ENCODE measurements at regions not wholly inside any gene's neighbourhood (a gene's known extent, or its start where the extent isn't known, plus 50 kb on each side); places are given as distances from the start of the nearest gene placed in this dataset.

GRCh38 chr4:8526363-8526855 lies 53.8 kb upstream of the GPR78 start:
- H3K4me1 Mint-ChIP-seq = no peaks in the 10 kb centered on the region
- H3K9me3 Mint-ChIP-seq = no peaks in the 10 kb centered on the region
- H3K27ac Mint-ChIP-seq = no peak overlapping the region
- DNase-seq (ENCODE audit: low spot score in 2 of 2) = no peak
- no peak overlapping the region for H3K4me3 Mint-ChIP-seq
- H3K36me3 Mint-ChIP-seq = no peaks in the 10 kb centered on the region
- ATAC-seq = no peak

DNA sequence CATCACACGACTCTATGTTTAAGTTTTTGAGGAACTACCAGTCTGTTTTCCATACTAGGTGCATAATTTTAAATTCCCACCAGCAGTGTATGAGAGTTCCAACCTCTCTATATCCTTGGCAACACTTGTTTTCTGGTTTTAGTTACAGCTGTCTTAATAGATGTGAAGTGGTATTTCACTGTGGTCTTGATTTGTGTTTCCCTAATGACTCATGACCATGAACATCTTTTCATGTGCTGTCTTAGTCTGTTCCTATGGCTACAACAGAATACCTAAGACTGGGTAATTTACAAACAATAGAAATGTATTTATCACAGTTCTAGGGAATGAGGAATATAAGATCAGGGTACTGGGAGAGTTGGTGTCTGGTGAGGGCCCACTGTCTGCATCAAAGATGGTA lies 51.5 kb upstream of the GPR78 start:
- H3K9me3 Mint-ChIP-seq = no peaks in the 10 kb centered on the region
- peaks cover under 1% of the 10 kb centered on the region for H3K4me1 Mint-ChIP-seq
- no peak for DNase-seq (ENCODE audit: low spot score in 2 of 2)
- H3K27ac Mint-ChIP-seq = no peak overlapping the region
- no peaks in the 10 kb centered on the region for H3K36me3 Mint-ChIP-seq
- no peak overlapping the region for H3K4me3 Mint-ChIP-seq
- ATAC-seq = peak; percentile 63
